ENCODE measurements at regions not wholly inside any gene's neighbourhood (a gene's known extent, or its start where the extent isn't known, plus 50 kb on each side); places are given as distances from the start of the nearest gene placed in this dataset.

DNA sequence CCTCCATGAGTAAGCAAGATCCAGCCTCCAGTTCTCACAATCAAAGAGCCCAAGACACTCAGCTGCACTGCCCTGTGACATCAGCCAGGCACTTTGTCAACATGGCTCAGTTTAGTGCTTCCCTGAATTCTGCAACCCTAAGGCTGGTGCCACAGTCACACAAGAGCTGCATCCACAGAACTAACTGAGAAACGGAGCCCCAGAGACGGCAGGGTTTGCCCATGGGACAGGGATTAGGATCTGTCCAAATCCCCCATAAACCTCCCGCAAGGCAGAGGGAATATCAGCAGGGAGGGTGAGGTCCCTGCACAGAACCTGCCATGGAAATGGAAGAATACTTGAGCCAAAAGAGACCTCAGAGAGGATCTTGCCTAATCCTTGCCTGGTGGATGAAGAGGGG lies 70.4 kb upstream of the UQCRFS1 start:
- TF ChIP-seq EZH2 (IDR thresholded peaks at IDR 0.05; ENCODE audit: insufficient read depth, poor library complexity, severe bottlenecking) = no peak
- no peak for TF ChIP-seq EZH2phosphoT487 (IDR thresholded peaks at IDR 0.05; ENCODE audit: insufficient read depth, low read depth)
